NOMO-1 treated with dmso at 0.1 percent for 144 hours (cell line): ENCODE measurements at regions not wholly inside any gene's neighbourhood (a gene's known extent, or its start where the extent isn't known, plus 50 kb on each side); places are given as distances from the start of the nearest gene placed in this dataset.
"Not testable (repeated sequence)": the region's sequence is repeated elsewhere in the genome, so short reads cannot be mapped to it uniquely, and the experiment has no call there.

Experiments used
- DNase-seq: peaks from one replicate; lab custom pipeline; 2025; ENCODE audit not compliant: unreplicated experiment; lab: John Stamatoyannopoulos, UW

- no peak for DNase-seq
These were observed 53.5 kb downstream of the XCL2 start for GRCh38 chr1:168490306-168490705.

- DNase-seq: no peak
These were observed 55.7 kb downstream of the XCL2 start for GRCh38 chr1:168488138-168488537.

- not testable (repeated sequence) for DNase-seq
These were observed 57.0 kb downstream of the XCL2 start for GRCh38 chr1:168486820-168487219.

- DNase-seq: no peak
These were observed 58.7 kb downstream of the XCL2 start for GRCh38 chr1:168485048-168485447.

- no peak for DNase-seq
These were observed 59.7 kb downstream of the XCL2 start for GRCh38 chr1:168484083-168484482.

GRCh38 chr1:168483539-168483938 is 60.3 kb downstream of the XCL2 start:
- no peak for DNase-seq

GRCh38 chr1:168482106-168482505 is 61.7 kb downstream of the XCL2 start:
- DNase-seq: no peak

- DNase-seq: no peak
These were observed 62.2 kb downstream of the XCL2 start for GRCh38 chr1:168481586-168481985.

- no peak for DNase-seq
These were observed 62.8 kb downstream of the XCL2 start for GRCh38 chr1:168480997-168481396.

- DNase-seq: no peak
These were observed 66.0 kb downstream of the XCL2 start for GRCh38 chr1:168477792-168478191.

GRCh38 chr1:168476588-168477385 is 67.0 kb downstream of the XCL2 start:
- DNase-seq: no peak

- no peak for DNase-seq
These were observed 69.5 kb downstream of the XCL2 start for GRCh38 chr1:168474322-168474721.

- DNase-seq: no peak
These were observed 70.7 kb downstream of the XCL2 start for GRCh38 chr1:168473126-168473525.

GRCh38 chr1:168472223-168472622 is 71.6 kb downstream of the XCL2 start:
- no peak for DNase-seq

GRCh38 chr1:168470901-168471431 is 72.8 kb downstream of the XCL2 start:
- DNase-seq: no peak

GRCh38 chr1:168469690-168470089 is 74.1 kb downstream of the XCL2 start:
- DNase-seq: peak; percentile 24

GRCh38 chr1:168468822-168469221 is 75.0 kb downstream of the XCL2 start:
- DNase-seq: no peak

GRCh38 chr1:168468042-168468809 is 75.6 kb downstream of the XCL2 start:
- DNase-seq: no peak

- DNase-seq: no peak
These were observed 76.3 kb downstream of the XCL2 start for GRCh38 chr1:168467452-168467851.

GRCh38 chr1:168466714-168467131 is 77.1 kb downstream of the XCL2 start:
- peak; percentile 18 for DNase-seq

GRCh38 chr1:168466092-168466713 is 77.6 kb downstream of the XCL2 start:
- DNase-seq: peak; percentile 59

GRCh38 chr1:168461108-168461507 is 82.7 kb downstream of the XCL2 start:
- not testable (repeated sequence) for DNase-seq
